Transverse colon (tissue), 3 donors: ENCODE measurements at regions not wholly inside any gene's neighbourhood (a gene's known extent, or its start where the extent isn't known, plus 50 kb on each side); places are given as distances from the start of the nearest gene placed in this dataset.

ENCODE experiments used
- CTCF ChIP-seq, 5 experiments: fragments of 200-600 bp in 3 of 5; fragments of 450-650 bp in 2 of 5; sonication (generic) in 3 of 5; IDR thresholded peaks; 1 replicate in 2 of 5; 2 replicates in 3 of 5; pipeline ENCODE4 v1.5.1; 2016 to 2017; ENCODE audit warnings: antibody characterized with exemption in 5 of 5, inconsistent platforms in 3 of 5, mild to moderate bottlenecking in 2 of 5, moderate library complexity in 1 of 5
- EP300 ChIP-seq: sonication (generic); formaldehyde crosslinking; IDR thresholded peaks from one replicate; pipeline ENCODE4 v1.6.1; 2017; ENCODE audit warnings: antibody characterized with exemption, low read depth
- POLR2A ChIP-seq: fragments of 450-650 bp; IDR thresholded peaks from one replicate; pipeline ENCODE4 v1.6.1; 2016; ENCODE audit warnings: antibody characterized with exemption, mild to moderate bottlenecking, moderate library complexity

GRCh38 chr7:54811041-54811845 is 52.2 kb upstream of the SEC61G start:
- no peak for TF ChIP-seq CTCF (IDR thresholded peaks at IDR 0.05)
- TF ChIP-seq POLR2A, result no peak
- TF ChIP-seq EP300, result no peak
